Nephron (organoid): ENCODE measurements at regions not wholly inside any gene's neighbourhood (a gene's known extent, or its start where the extent isn't known, plus 50 kb on each side); places are given as distances from the start of the nearest gene placed in this dataset.

Experiments used
- H3K27ac Mint-ChIP-seq, 3 experiments: 2 replicates each; pipeline ENCODE4 v1.8.0; 2020; ENCODE audit warnings: mixed read lengths in 3 of 3, mild to moderate bottlenecking in 2 of 3, moderate library complexity in 1 of 3
- H3K27me3 Mint-ChIP-seq: 2 replicates; pipeline ENCODE4 v1.8.0; 2021; ENCODE audit warnings: low read depth, mild to moderate bottlenecking, moderate library complexity, mixed read lengths
- H3K36me3 Mint-ChIP-seq: 2 replicates; pipeline ENCODE4 v1.8.0; 2020; ENCODE audit warnings: low read depth, mixed read lengths
- H3K4me1 Mint-ChIP-seq: 2 replicates; pipeline ENCODE4 v1.8.0; 2020; ENCODE audit warnings: mixed read lengths
- H3K4me3 Mint-ChIP-seq, 3 experiments: 2 replicates each; pipeline ENCODE4 v1.8.0; 2020; ENCODE audit warnings: mild to moderate bottlenecking in 3 of 3, mixed read lengths in 3 of 3, moderate library complexity in 2 of 3
- H3K9me3 Mint-ChIP-seq: 2 replicates; pipeline ENCODE4 v1.8.0; 2020; ENCODE audit warnings: mixed read lengths
- TF ChIP-seq, protein P1 (sequence below), 3 experiments: fragments of 200-600 bp; sonication (generic); IDR thresholded peaks; one replicate each; pipeline ENCODE4 v1.5.0; 2021; ENCODE audit warnings: antibody characterized with exemption in 3 of 3; ENCODE audit not compliant: unreplicated experiment in 3 of 3

DNA sequence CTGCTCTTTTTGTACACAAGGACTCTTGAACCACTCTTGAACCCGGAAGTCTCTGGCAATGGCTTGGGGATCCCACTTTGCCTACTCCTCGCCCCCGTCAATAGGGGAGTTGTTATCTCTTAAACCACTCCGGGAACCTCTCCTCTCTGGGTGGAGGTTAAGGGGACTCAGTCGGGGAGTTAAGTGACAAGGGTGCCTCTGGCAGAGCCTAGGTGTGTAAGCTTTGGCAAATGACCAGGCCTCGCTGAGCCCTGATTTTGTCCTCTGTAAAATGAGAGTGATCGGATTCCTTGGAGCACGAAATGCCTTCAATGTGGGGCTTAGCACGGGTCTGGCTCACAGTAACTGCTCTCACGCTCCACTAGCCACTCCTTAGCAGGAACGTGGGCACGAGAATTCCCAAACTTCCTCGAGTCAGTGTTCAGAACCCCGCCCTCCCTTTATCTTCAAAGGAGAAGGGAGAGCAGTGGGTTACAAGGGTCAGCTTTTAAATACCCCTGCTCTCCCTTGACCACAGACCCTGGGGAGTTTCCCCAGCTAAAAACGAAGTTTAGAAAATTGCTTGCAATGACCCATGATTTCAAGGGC is 193.3 kb downstream of the KATNAL1 start:
- Mint-ChIP-seq H3K27me3 (peaks cover 28% of the 10 kb centered on the region), H3K4me1 (peaks cover 48% of the 10 kb centered on the region), H3K9me3 (no peaks in the 10 kb centered on the region), H3K27ac (peak overlapping the region; percentile 29 to 72 (median 67)), H3K4me3 (peak overlapping the region; percentile 83 to 90 (median 87)), H3K36me3 (no peaks in the 10 kb centered on the region)
- TF ChIP-seq, protein P1, sequence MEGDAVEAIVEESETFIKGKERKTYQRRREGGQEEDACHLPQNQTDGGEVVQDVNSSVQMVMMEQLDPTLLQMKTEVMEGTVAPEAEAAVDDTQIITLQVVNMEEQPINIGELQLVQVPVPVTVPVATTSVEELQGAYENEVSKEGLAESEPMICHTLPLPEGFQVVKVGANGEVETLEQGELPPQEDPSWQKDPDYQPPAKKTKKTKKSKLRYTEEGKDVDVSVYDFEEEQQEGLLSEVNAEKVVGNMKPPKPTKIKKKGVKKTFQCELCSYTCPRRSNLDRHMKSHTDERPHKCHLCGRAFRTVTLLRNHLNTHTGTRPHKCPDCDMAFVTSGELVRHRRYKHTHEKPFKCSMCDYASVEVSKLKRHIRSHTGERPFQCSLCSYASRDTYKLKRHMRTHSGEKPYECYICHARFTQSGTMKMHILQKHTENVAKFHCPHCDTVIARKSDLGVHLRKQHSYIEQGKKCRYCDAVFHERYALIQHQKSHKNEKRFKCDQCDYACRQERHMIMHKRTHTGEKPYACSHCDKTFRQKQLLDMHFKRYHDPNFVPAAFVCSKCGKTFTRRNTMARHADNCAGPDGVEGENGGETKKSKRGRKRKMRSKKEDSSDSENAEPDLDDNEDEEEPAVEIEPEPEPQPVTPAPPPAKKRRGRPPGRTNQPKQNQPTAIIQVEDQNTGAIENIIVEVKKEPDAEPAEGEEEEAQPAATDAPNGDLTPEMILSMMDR (IDR thresholded peaks at IDR 0.05; ENCODE audit: unreplicated experiment in 3 of 3) = no peak

GRCh38 chr13:30113551-30113950 is 193.8 kb downstream of the KATNAL1 start:
- Mint-ChIP-seq H3K27ac (peak overlapping the region; percentile 23 to 72 (median 67)), H3K9me3 (no peaks in the 10 kb centered on the region), H3K27me3 (peaks cover 28% of the 10 kb centered on the region), H3K36me3 (no peaks in the 10 kb centered on the region), H3K4me3 (peak overlapping the region; percentile 83 to 90 (median 87)), H3K4me1 (peaks cover 48% of the 10 kb centered on the region)
- TF ChIP-seq, protein P1 (IDR thresholded peaks at IDR 0.05; ENCODE audit: unreplicated experiment in 3 of 3) = no peak

DNA sequence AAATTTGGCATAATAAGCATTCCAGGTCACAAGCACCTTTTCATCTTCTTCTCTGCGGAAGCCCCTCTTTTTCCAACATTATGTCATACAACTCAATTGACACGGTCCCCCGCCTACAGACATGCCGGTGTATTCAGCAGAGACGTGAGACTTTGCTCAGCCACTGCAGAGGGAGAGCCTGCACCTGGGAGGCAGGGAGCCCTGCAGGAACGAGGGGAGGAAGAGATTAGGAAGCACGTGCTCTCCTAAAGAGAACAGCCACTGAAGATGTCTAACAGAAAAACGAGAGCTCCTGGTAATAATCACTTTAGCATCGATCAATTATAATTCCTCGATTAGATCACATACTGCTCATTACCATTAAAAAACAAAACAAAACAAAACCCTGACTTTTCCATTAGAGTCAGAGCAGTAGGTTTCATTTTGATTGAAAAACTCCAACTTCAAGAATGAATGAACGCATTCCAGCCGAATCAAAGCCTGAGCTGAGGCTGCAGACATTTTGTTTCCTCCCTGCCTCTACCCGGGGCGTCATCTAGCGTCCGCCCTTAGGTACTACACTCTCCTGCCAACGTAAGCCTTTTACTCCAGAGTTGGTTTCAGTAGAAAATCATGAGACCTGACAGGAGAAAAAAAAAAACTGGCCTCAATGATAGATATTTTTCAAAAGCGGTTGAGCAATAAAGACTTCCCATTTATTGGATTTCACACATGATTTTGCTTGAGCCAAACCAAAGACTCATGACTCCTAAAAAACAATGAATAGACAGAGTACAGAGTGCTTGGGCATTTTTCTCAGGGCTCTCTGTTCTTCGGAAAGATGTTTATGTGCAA is 194.5 kb downstream of the KATNAL1 start:
- Mint-ChIP-seq H3K9me3 (no peaks in the 10 kb centered on the region), H3K27ac (peak overlapping the region; percentile 34 to 72 (median 42)), H3K36me3 (no peaks in the 10 kb centered on the region), H3K4me3 (peak overlapping the region; percentile 83 to 90 (median 87)), H3K4me1 (peaks cover 48% of the 10 kb centered on the region), H3K27me3 (peaks cover 31% of the 10 kb centered on the region)
- TF ChIP-seq, protein P1 (IDR thresholded peaks at IDR 0.05; ENCODE audit: unreplicated experiment in 3 of 3) = peak; percentile 99

DNA sequence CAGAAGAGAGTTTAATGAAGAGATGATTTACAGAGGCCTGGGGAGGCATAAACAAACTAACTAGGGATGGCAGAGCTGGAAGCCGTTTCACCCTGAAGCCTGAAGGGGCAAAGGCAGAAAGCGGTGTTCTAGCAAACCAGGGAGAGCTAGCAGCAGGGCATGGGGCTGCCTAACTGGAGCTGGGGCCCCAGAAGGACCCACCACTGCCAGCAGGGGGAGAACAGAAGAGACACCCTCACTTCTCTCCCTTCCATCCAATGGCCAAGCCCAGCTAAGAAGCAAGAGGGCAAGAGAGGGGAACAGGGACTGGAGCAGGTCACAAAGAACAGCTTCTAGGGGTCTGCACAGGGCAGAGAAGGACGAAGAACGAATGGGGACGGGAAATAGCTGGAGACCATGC is 195.5 kb downstream of the KATNAL1 start:
- Mint-ChIP-seq H3K4me3 (peak overlapping the region in 1 of 3 experiments; percentile 22), H3K27me3 (peaks cover 27% of the 10 kb centered on the region), H3K36me3 (no peaks in the 10 kb centered on the region), H3K27ac (no peak overlapping the region), H3K9me3 (no peaks in the 10 kb centered on the region), H3K4me1 (peaks cover 48% of the 10 kb centered on the region)
- TF ChIP-seq, protein P1 (IDR thresholded peaks at IDR 0.05; ENCODE audit: unreplicated experiment in 3 of 3) = peak in 1 of 3 experiments; percentile 15

GRCh38 chr13:30110301-30111070 is 196.9 kb downstream of the KATNAL1 start:
- no peak overlapping the region for H3K27ac Mint-ChIP-seq
- H3K4me3 Mint-ChIP-seq = no peak overlapping the region
- peaks cover 37% of the 10 kb centered on the region for H3K4me1 Mint-ChIP-seq
- TF ChIP-seq, protein P1 (IDR thresholded peaks at IDR 0.05; ENCODE audit: unreplicated experiment in 3 of 3) = no peak
- H3K9me3 Mint-ChIP-seq = no peaks in the 10 kb centered on the region
- H3K36me3 Mint-ChIP-seq = no peaks in the 10 kb centered on the region
- peaks cover 19% of the 10 kb centered on the region for H3K27me3 Mint-ChIP-seq
